ENCODE measurements at regions not wholly inside any gene's neighbourhood (a gene's known extent, or its start where the extent isn't known, plus 50 kb on each side); places are given as distances from the start of the nearest gene placed in this dataset.

DNA sequence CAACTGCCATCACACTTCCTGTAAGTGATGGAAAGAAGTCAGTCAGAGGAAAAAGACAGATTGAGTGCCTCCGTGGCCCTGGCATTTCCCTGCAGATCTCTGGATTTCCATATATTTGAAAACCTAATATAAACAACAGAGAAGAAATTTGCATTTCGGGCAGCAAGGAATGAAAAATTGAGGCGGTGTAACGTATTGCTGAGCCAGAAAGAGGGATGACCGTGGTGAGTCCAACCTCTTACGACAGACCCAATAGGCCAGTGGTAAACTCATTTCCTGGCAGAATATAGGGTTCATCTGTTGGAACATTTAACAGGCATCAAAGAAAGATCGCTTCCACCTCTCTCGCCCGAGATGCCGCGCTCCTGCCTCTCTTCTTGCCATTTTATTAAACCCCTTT lies 336.5 kb downstream of the MIAT start:
- no peaks in the 10 kb centered on the region for H3K9me3 ChIP-seq (ENCODE audit: control insufficient read depth, low read length)
- 91 to 95% methylated on average over 4 to 6 of the region's 11 CpGs for WGBS, 2 experiments (ENCODE audit: insufficient coverage in 2 of 2)
- H3K27ac ChIP-seq (ENCODE audit: low read depth, low read length, severe bottlenecking), result no peak overlapping the region
- H3K4me3 ChIP-seq (ENCODE audit: extremely low read depth, insufficient read depth, low read length, poor library complexity, severe bottlenecking), result no peak overlapping the region
- H3K4me1 ChIP-seq (ENCODE audit: control insufficient read depth, insufficient read depth, low read length, poor library complexity, severe bottlenecking), result peaks cover 5% of the 10 kb centered on the region
- H3K36me3 ChIP-seq (ENCODE audit: control insufficient read depth, insufficient read depth, low read length), result no peaks in the 10 kb centered on the region

DNA sequence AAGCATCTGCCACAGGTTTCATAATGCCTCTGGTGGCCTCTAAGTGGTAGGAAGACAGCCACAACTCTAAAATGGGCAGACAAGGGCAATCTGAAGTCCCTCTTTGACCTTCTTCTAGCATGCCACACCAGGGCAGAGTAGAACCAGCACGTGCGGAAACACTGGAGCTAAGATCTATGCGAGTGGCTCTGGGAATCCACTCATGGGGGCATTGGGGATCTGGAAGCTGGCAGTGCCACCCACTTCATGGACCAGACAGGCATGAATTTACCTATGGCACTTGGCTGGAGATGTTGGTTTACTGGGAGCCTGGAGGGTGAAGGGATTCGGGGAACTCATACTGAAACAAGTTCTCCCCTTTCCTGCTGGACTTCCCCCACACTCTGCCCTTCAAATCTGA lies 337.4 kb downstream of the MIAT start:
- Histone ChIP-seq H3K9me3 (ENCODE audit: control insufficient read depth, low read length) (no peaks in the 10 kb centered on the region), H3K27ac (ENCODE audit: low read depth, low read length, severe bottlenecking) (no peak overlapping the region), H3K4me3 (ENCODE audit: extremely low read depth, insufficient read depth, low read length, poor library complexity, severe bottlenecking) (no peak overlapping the region), H3K4me1 (ENCODE audit: control insufficient read depth, insufficient read depth, low read length, poor library complexity, severe bottlenecking) (peaks cover 5% of the 10 kb centered on the region), H3K36me3 (ENCODE audit: control insufficient read depth, insufficient read depth, low read length) (no peaks in the 10 kb centered on the region)
- WGBS, 2 experiments (ENCODE audit: insufficient coverage in 2 of 2), result 84 to 100% methylated on average over 3 of the region's 4 CpGs

DNA sequence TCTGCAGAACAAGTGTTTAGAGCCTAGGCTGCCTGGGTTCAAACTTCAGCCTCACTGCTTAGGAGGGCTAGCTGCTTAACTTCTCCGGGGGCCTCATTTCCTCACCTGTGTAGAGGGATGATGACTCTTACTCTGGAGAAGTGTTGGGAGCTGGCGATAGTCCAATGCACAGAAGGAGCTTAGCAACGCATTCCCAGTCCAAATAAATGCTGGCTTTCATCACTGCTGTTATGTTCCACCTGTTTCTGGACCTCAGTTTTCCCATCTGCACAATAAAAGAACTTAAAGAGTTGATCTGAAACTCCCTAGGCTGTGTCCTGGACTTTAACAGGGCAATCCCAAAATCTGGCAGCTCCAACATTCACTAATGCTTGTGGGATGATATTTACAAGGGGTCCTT lies 337.8 kb downstream of the MIAT start:
- Histone ChIP-seq H3K27ac (ENCODE audit: low read depth, low read length, severe bottlenecking) (no peak overlapping the region), H3K4me3 (ENCODE audit: extremely low read depth, insufficient read depth, low read length, poor library complexity, severe bottlenecking) (no peak overlapping the region), H3K4me1 (ENCODE audit: control insufficient read depth, insufficient read depth, low read length, poor library complexity, severe bottlenecking) (peaks cover 5% of the 10 kb centered on the region), H3K9me3 (ENCODE audit: control insufficient read depth, low read length) (no peaks in the 10 kb centered on the region), H3K36me3 (ENCODE audit: control insufficient read depth, insufficient read depth, low read length) (no peaks in the 10 kb centered on the region)
- WGBS, 2 experiments (ENCODE audit: insufficient coverage in 2 of 2), result 91 to 94% methylated on average over 2 to 3 of the region's 3 CpGs

DNA sequence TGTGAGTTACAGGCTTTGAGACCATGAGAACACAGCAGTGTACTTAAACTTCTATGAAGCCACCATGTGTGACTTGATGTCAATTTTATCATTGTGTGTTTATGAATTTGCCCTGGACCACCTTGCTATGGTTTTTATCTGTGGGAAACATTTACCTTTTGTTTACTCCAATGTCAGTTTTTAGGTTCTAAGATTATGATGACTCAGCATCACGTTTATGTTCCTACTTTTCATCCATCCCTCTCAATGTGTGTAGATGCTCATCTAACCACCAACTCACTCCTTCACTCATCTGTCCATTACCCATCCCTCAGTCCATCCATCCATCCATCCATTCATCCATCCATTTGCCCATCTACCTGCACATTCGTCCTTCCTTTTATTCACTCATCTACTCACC lies 338.8 kb downstream of the MIAT start:
- Histone ChIP-seq H3K4me1 (ENCODE audit: control insufficient read depth, insufficient read depth, low read length, poor library complexity, severe bottlenecking) (peaks cover 5% of the 10 kb centered on the region), H3K27ac (ENCODE audit: low read depth, low read length, severe bottlenecking) (no peak overlapping the region), H3K4me3 (ENCODE audit: extremely low read depth, insufficient read depth, low read length, poor library complexity, severe bottlenecking) (no peak overlapping the region), H3K9me3 (ENCODE audit: control insufficient read depth, low read length) (no peaks in the 10 kb centered on the region), H3K36me3 (ENCODE audit: control insufficient read depth, insufficient read depth, low read length) (no peaks in the 10 kb centered on the region)
- 76 to 89% methylated on average over 2 of the region's 2 CpGs for WGBS, 2 experiments (ENCODE audit: insufficient coverage in 2 of 2)

DNA sequence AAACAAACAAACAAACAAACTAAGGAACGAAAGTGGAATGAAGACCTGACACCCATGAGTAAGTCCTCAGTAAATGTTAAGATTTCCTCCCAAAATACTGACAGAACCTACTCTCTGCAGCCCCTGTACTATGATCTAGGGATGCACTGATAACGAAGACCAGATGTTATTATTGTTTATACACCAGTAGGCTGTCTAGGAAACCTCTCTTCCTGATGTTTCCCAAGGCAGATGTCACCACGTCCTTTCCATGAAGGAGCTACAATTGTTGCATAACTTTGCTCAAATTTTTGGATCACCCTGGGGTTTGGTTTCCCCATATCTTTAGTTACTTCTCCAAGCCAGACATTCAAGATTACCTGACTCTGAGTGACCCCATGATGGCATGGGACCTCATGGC lies 340.7 kb downstream of the MIAT start:
- Histone ChIP-seq H3K9me3 (ENCODE audit: control insufficient read depth, low read length) (no peaks in the 10 kb centered on the region), H3K27ac (ENCODE audit: low read depth, low read length, severe bottlenecking) (no peak overlapping the region), H3K4me1 (ENCODE audit: control insufficient read depth, insufficient read depth, low read length, poor library complexity, severe bottlenecking) (peaks cover 9% of the 10 kb centered on the region), H3K4me3 (ENCODE audit: extremely low read depth, insufficient read depth, low read length, poor library complexity, severe bottlenecking) (no peak overlapping the region), H3K36me3 (ENCODE audit: control insufficient read depth, insufficient read depth, low read length) (no peaks in the 10 kb centered on the region)
- 100% methylated on average over 1 to 2 of the region's 3 CpGs for WGBS, 2 experiments (ENCODE audit: insufficient coverage in 2 of 2)

DNA sequence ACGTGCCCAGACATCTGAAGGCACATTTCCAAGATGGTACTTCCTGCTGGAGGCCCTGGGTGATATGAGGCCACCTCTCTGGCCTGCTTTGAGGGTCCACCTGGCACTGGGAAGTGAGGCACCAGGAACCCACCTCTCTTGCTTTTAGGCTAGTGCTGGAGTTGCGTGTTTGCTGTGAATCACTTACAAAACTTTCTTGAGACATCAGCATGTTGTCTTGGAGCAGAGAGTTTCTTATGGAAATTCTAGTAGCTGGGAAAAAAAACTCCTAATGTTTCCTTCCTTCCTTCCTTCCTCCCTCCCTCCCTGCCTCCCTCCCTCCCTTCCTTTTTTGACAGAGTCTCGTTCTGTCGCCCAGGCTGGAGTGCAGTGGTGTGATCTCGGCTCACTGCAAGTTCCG lies 341.3 kb downstream of the MIAT start:
- H3K36me3 ChIP-seq (ENCODE audit: control insufficient read depth, insufficient read depth, low read length), result no peaks in the 10 kb centered on the region
- no peak overlapping the region for H3K27ac ChIP-seq (ENCODE audit: low read depth, low read length, severe bottlenecking)
- H3K4me1 ChIP-seq (ENCODE audit: control insufficient read depth, insufficient read depth, low read length, poor library complexity, severe bottlenecking), result peaks cover 9% of the 10 kb centered on the region
- 73 to 100% methylated on average over 1 of the region's 6 CpGs for WGBS, 2 experiments (ENCODE audit: insufficient coverage in 2 of 2)
- H3K4me3 ChIP-seq (ENCODE audit: extremely low read depth, insufficient read depth, low read length, poor library complexity, severe bottlenecking), result no peak overlapping the region
- no peaks in the 10 kb centered on the region for H3K9me3 ChIP-seq (ENCODE audit: control insufficient read depth, low read length)

DNA sequence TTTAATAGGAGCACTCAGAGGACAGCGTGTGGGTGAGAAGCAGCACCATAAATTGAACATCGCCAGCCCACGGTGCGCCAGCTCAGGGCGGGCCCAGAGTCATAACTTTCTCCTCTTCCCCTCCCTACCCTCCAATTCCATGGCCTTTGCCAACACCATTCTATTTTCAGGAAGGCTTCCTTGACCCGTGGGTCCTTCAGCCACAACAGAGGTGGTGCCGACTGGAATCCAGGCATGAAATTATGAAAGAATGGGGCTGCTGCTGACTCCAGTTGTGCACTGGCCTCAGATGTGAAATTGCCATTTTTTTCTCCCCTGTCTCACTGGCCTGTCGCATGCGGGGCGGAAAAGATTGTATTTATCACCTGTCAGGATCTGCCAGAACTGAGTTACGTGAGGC lies 345.9 kb downstream of the MIAT start:
- Histone ChIP-seq H3K4me3 (ENCODE audit: extremely low read depth, insufficient read depth, low read length, poor library complexity, severe bottlenecking) (no peak overlapping the region), H3K9me3 (ENCODE audit: control insufficient read depth, low read length) (no peaks in the 10 kb centered on the region), H3K4me1 (ENCODE audit: control insufficient read depth, insufficient read depth, low read length, poor library complexity, severe bottlenecking) (peaks cover 9% of the 10 kb centered on the region), H3K36me3 (ENCODE audit: control insufficient read depth, insufficient read depth, low read length) (no peaks in the 10 kb centered on the region), H3K27ac (ENCODE audit: low read depth, low read length, severe bottlenecking) (no peak overlapping the region)
- WGBS, 2 experiments (ENCODE audit: insufficient coverage in 2 of 2), result 89 to 94% methylated on average over 10 to 11 of the region's 11 CpGs

DNA sequence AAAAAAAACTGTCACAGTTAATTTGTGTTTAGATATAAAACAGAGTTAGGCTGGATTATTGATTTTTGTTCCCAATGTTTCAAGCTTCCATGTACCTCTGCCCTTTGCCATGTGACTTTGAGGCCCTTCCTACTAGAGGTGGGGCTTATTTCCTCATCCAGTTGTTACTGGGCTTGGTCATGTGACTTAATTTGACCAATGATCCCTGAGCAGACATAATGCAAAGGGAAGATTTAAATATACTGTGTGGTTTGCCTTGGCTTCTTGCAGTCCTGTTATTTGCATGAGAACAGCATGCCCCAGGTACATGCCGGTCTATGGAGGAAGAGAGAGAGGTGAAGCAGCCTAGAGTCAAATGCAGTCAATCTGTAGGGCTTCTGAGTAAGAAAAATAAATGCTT lies 347.0 kb downstream of the MIAT start:
- Histone ChIP-seq H3K4me1 (ENCODE audit: control insufficient read depth, insufficient read depth, low read length, poor library complexity, severe bottlenecking) (peaks cover 4% of the 10 kb centered on the region), H3K27ac (ENCODE audit: low read depth, low read length, severe bottlenecking) (no peak overlapping the region), H3K36me3 (ENCODE audit: control insufficient read depth, insufficient read depth, low read length) (no peaks in the 10 kb centered on the region), H3K4me3 (ENCODE audit: extremely low read depth, insufficient read depth, low read length, poor library complexity, severe bottlenecking) (no peak overlapping the region), H3K9me3 (ENCODE audit: control insufficient read depth, low read length) (no peaks in the 10 kb centered on the region)
- 50% methylated on average over 1 of the region's 1 CpG; no CpG with 5 or more reads in 1 of the 2 experiments for WGBS, 2 experiments (ENCODE audit: insufficient coverage in 2 of 2)

DNA sequence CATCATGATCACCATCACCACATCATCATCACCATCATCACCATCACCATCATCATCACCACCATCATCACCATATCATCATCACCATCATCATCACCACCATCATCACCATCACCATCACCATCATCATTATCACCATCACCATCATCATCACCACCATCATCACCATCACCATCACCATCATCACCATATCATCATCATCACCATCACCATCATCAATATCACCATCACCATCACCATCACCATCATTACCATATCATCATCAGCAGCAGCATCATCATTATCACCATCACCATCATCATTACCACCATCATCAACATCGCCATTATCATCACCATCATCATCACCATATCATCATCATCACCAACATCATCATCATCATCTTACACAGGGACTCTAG lies 351.1 kb downstream of the MIAT start:
- Histone ChIP-seq H3K27ac (ENCODE audit: low read depth, low read length, severe bottlenecking) (no peak overlapping the region), H3K36me3 (ENCODE audit: control insufficient read depth, insufficient read depth, low read length) (no peaks in the 10 kb centered on the region), H3K9me3 (ENCODE audit: control insufficient read depth, low read length) (no peaks in the 10 kb centered on the region), H3K4me1 (ENCODE audit: control insufficient read depth, insufficient read depth, low read length, poor library complexity, severe bottlenecking) (no peaks in the 10 kb centered on the region), H3K4me3 (ENCODE audit: extremely low read depth, insufficient read depth, low read length, poor library complexity, severe bottlenecking) (no peak overlapping the region)
- 82 to 100% methylated on average over 1 of the region's 1 CpG for WGBS, 2 experiments (ENCODE audit: insufficient coverage in 2 of 2)

DNA sequence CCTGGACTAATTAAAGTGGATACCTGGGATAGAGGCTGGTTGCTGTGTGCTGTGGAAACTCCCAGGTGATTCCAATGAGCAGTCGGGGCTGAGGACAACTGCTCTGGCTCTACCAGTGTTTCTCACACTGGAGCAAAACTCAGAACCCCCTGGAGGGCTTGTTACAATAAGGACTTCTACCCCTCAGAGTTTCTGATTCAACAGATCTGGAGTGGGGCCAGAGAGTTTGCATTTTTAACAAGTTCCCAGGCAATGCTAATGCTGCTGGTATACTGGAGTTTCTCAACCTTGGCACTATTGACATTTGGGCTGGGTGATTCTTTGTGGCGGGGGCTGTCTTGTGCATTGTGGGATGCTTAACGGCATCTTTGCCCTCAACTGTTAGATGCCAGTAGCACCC lies 353.7 kb downstream of the MIAT start:
- Histone ChIP-seq H3K36me3 (ENCODE audit: control insufficient read depth, insufficient read depth, low read length) (no peaks in the 10 kb centered on the region), H3K27ac (ENCODE audit: low read depth, low read length, severe bottlenecking) (no peak overlapping the region), H3K4me1 (ENCODE audit: control insufficient read depth, insufficient read depth, low read length, poor library complexity, severe bottlenecking) (no peaks in the 10 kb centered on the region), H3K9me3 (ENCODE audit: control insufficient read depth, low read length) (peaks cover 3% of the 10 kb centered on the region), H3K4me3 (ENCODE audit: extremely low read depth, insufficient read depth, low read length, poor library complexity, severe bottlenecking) (no peak overlapping the region)
- 83 to 100% methylated on average over 1 of the region's 3 CpGs for WGBS, 2 experiments (ENCODE audit: insufficient coverage in 2 of 2)

DNA sequence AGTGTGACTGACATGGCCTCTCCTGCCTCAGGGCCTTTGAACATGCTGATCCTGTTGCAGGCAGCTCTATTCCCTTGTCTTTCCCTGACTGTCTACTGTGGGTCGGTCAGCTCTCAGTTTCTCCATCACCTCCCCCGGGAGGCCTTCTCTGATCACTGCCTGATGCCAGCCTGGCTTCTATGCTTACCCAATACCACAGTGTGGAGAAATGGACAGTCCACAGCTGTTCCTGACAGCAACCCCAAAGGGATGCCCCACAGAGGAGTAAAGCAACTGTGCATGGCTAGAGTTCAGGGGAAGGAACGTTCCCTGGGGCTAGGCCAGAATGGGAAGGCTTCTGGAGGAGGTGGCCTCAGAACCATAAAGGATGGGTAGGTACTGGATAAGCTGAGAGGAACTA lies 354.3 kb downstream of the MIAT start:
- Histone ChIP-seq H3K9me3 (ENCODE audit: control insufficient read depth, low read length) (peaks cover 3% of the 10 kb centered on the region), H3K27ac (ENCODE audit: low read depth, low read length, severe bottlenecking) (no peak overlapping the region), H3K36me3 (ENCODE audit: control insufficient read depth, insufficient read depth, low read length) (no peaks in the 10 kb centered on the region), H3K4me3 (ENCODE audit: extremely low read depth, insufficient read depth, low read length, poor library complexity, severe bottlenecking) (no peak overlapping the region), H3K4me1 (ENCODE audit: control insufficient read depth, insufficient read depth, low read length, poor library complexity, severe bottlenecking) (no peaks in the 10 kb centered on the region)
- 96 to 100% methylated on average over 2 to 3 of the region's 3 CpGs for WGBS, 2 experiments (ENCODE audit: insufficient coverage in 2 of 2)

DNA sequence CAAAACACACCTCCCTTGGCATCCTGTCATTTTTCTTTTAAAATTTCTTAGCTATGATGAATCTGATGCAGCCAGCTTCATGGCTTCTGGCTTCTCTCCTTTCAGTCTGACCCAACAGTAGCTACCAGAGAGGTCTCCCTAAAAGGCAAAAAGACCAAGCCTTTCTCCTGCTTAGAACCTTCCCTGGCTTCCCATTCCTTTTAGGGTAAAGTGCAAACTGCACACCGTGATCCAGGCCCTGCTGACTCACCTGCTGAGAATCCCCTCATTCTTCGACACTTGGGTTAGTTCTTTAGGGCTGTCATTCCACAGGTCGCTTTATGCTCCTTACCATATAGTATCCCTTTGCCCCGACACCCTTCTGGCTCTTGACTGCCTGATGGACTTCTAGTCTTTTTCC lies 362.4 kb downstream of the MIAT start:
- H3K36me3 ChIP-seq (ENCODE audit: control insufficient read depth, insufficient read depth, low read length), result no peaks in the 10 kb centered on the region
- 0 to 45% methylated on average over 1 to 4 of the region's 4 CpGs for WGBS, 2 experiments (ENCODE audit: insufficient coverage in 2 of 2)
- H3K4me1 ChIP-seq (ENCODE audit: control insufficient read depth, insufficient read depth, low read length, poor library complexity, severe bottlenecking), result peaks cover 7% of the 10 kb centered on the region
- H3K4me3 ChIP-seq (ENCODE audit: extremely low read depth, insufficient read depth, low read length, poor library complexity, severe bottlenecking), result no peak overlapping the region
- H3K9me3 ChIP-seq (ENCODE audit: control insufficient read depth, low read length), result no peaks in the 10 kb centered on the region
- no peak overlapping the region for H3K27ac ChIP-seq (ENCODE audit: low read depth, low read length, severe bottlenecking)
